ENCODE measurements at regions not wholly inside any gene's neighbourhood (a gene's known extent, or its start where the extent isn't known, plus 50 kb on each side); places are given as distances from the start of the nearest gene placed in this dataset.
A peak's percentile ranks its signal among the peaks of the same experiment; 100 is the strongest.

DNA sequence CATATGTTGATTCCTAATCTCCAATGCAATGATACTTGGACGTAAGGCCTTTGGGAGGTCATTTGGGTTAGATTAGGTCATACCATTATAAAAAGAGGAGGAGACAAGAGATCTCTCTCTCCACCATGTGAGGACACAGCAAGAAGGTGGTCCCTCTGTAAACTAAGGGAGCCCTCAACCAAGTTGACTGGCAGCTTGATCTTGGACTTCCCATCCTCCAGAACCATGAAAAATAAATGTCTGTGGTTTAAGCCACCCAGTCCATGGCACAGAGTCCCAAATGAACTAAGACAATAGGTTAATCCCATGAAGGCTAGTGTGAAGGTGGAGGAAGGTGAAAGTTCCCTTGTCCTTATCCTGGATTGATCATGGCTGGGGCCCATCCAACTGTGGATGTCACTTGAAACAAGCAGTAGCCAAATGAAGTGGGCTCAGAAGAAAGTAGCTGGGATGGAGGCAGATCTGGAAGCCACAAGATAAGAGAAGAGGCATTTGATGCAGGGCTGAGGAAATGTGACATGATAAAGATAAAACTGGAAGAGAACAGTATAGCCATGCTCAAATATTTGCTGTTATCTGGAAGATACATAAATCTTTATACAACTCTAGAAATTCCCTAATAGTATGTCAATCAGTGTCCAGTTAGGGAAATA lies 99.9 kb downstream of the BANF2 start:
- WGBS, 2 donors: 93% methylated on average over 1 of the region's 1 CpG
- intact Hi-C loops (cut with DNase I; ENCODE audit: low total_unique reads): no loop called here
- TF ChIP-seq, protein P1, sequence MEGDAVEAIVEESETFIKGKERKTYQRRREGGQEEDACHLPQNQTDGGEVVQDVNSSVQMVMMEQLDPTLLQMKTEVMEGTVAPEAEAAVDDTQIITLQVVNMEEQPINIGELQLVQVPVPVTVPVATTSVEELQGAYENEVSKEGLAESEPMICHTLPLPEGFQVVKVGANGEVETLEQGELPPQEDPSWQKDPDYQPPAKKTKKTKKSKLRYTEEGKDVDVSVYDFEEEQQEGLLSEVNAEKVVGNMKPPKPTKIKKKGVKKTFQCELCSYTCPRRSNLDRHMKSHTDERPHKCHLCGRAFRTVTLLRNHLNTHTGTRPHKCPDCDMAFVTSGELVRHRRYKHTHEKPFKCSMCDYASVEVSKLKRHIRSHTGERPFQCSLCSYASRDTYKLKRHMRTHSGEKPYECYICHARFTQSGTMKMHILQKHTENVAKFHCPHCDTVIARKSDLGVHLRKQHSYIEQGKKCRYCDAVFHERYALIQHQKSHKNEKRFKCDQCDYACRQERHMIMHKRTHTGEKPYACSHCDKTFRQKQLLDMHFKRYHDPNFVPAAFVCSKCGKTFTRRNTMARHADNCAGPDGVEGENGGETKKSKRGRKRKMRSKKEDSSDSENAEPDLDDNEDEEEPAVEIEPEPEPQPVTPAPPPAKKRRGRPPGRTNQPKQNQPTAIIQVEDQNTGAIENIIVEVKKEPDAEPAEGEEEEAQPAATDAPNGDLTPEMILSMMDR (IDR thresholded peaks at IDR 0.05): no peak
- no peak for TF ChIP-seq POLR2A (IDR thresholded peaks at IDR 0.05)
- DNase-seq (ENCODE audit: low spot score in 2 of 2): no peak
- no peak overlapping the region for H3K4me3 ChIP-seq (ENCODE audit: low read depth, poor library complexity, severe bottlenecking)

DNA sequence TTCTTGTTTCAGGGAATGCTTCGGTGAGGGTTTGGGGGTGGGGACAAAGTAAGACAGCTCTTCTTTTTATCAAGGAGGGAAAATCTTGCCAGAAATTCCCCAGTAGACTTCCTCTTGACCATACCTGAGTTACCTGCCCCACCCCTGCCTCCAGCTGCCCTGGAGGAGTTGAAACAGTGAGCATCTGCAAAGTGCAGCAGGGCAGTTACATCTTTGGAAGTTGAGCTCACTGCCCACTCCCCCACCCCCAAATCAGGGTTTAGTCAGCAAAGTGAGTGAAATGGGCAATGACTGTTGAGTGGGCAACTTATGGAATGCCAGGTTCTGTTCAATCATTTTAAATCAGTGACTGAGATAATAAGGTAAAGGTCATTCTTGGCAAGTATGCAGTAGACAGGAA lies 98.8 kb downstream of the BANF2 start:
- DNase-seq (ENCODE audit: low spot score in 2 of 2): no peak
- intact Hi-C loops (cut with DNase I; ENCODE audit: low total_unique reads): no loop called here
- 50 to 63% methylated on average over 1 of the region's 1 CpG for WGBS, 2 donors

DNA sequence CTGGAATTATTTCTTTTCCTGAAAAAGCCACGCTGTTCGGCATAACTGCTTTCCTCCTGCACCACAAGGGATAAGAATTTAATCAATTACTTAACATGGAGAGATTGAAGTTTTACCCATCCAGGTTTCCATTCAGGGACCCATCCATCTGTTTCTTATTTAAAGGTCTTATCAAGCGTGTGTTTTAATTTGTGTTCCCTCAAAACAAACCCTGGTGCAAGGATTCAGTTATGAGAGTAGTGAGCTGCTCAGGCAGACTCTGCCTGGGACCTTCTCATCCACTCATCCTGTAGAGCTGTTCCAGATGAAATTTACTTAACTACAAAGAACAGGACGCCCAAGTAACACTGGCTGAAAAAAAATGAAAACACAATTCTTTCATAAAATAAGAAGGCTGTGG lies 97.8 kb downstream of the BANF2 start:
- intact Hi-C loops (cut with DNase I; ENCODE audit: low total_unique reads): no loop called here
- 84 to 86% methylated on average over 4 of the region's 4 CpGs for WGBS, 2 donors
- no peak overlapping the region for H3K4me3 ChIP-seq (ENCODE audit: low read depth, poor library complexity, severe bottlenecking)
- TF ChIP-seq POLR2A (IDR thresholded peaks at IDR 0.05): no peak
- TF ChIP-seq, protein P1 (IDR thresholded peaks at IDR 0.05): no peak
- no peak for DNase-seq (ENCODE audit: low spot score in 2 of 2)

More for the DNA sequence above, 98.8 kb downstream of the BANF2 start:
- TF ChIP-seq, protein P1 (IDR thresholded peaks at IDR 0.05): no peak
- TF ChIP-seq POLR2A (IDR thresholded peaks at IDR 0.05): no peak
- no peak overlapping the region for H3K4me3 ChIP-seq (ENCODE audit: low read depth, poor library complexity, severe bottlenecking)

GRCh38 chr20:17797161-17797560 lies 97.4 kb downstream of the BANF2 start:
- no peak for DNase-seq (ENCODE audit: low spot score in 2 of 2)
- 66 to 67% methylated on average over 3 of the region's 3 CpGs for WGBS, 2 donors
- TF ChIP-seq, protein P1 (IDR thresholded peaks at IDR 0.05): no peak
- no peak for TF ChIP-seq POLR2A (IDR thresholded peaks at IDR 0.05)
- H3K4me3 ChIP-seq (ENCODE audit: low read depth, poor library complexity, severe bottlenecking): no peak overlapping the region
- intact Hi-C loops (cut with DNase I; ENCODE audit: low total_unique reads): no loop called here

- TF ChIP-seq, protein P1 (IDR thresholded peaks at IDR 0.05): no peak
- no peak for TF ChIP-seq POLR2A (IDR thresholded peaks at IDR 0.05)
- peak in 1 of 2 donors; percentile 40 for DNase-seq (ENCODE audit: low spot score in 2 of 2)
- WGBS, 2 donors: 55 to 72% methylated on average over 2 of the region's 2 CpGs
- intact Hi-C loops (cut with DNase I; ENCODE audit: low total_unique reads): no loop called here
- H3K4me3 ChIP-seq (ENCODE audit: low read depth, poor library complexity, severe bottlenecking): no peak overlapping the region
Observed at GRCh38 chr20:17796091-17796563, 96.4 kb downstream of the BANF2 start.

All from lower leg skin (tissue), 4 donors.